Panc1 (cell line): ENCODE measurements at regions not wholly inside any gene's neighbourhood (a gene's known extent, or its start where the extent isn't known, plus 50 kb on each side); places are given as distances from the start of the nearest gene placed in this dataset.

Source experiments
- ATAC-seq: fragments of 200-7000 bp; cut with Tn5 transposase; 2 replicates; pipeline ENCODE4 v1.9.1; 2020; ENCODE audit warnings: mild to moderate bottlenecking, moderate library complexity
- BruUV-seq: library from RNA; stranded (reverse); fragments of 400-500 nt; replicated peaks from 2 replicates; lab custom pipeline; 2021; lab: Mats Ljungman, UMichigan
- CTCF ChIA-PET: fragments of 300-600 bp; sonication (Branson Sonifier 250); formaldehyde crosslinking; loops from one replicate; lab custom pipeline; 2022; ENCODE audit warnings: antibody characterized with exemption; lab: Charles Lee
- POLR2A ChIA-PET: fragments of 300-600 bp; sonication (Branson Sonifier 250); formaldehyde crosslinking; loops from one replicate; lab custom pipeline; 2022; ENCODE audit warnings: antibody characterized with exemption; lab: Charles Lee
- DNase-seq: peaks from one replicate; pipeline ENCODE4 v3.0.0-alpha.2; 2010; ENCODE audit warnings: low read depth, low spot score
- H3K27ac ChIP-seq: 2 replicates; pipeline ENCODE4 v1.5.1; 2011; ENCODE audit warnings: mild to moderate bottlenecking, low read length, inconsistent platforms
- H3K27me3 ChIP-seq: fragments of 200-500 bp; sonication (Bioruptor generic); 2 replicates; pipeline ENCODE4 v1.6.0; 2014; ENCODE audit warnings: low read length, inconsistent platforms; ENCODE audit not compliant: control insufficient read depth, insufficient read depth
- H3K36me3 ChIP-seq: fragments of 200-500 bp; sonication (Bioruptor generic); 2 replicates; pipeline ENCODE4 v1.5.1; 2014; ENCODE audit warnings: inconsistent platforms, mild to moderate bottlenecking, low read length, moderate library complexity; ENCODE audit not compliant: control insufficient read depth, insufficient read depth
- H3K4me1 ChIP-seq: 2 replicates; pipeline ENCODE4 v1.5.1; 2011; ENCODE audit warnings: inconsistent platforms, mild to moderate bottlenecking, low read length, moderate library complexity; ENCODE audit not compliant: control insufficient read depth, insufficient read depth
- H3K4me3 ChIP-seq, 2 experiments: 2 replicates each; pipeline ENCODE4 v1.5.1; 2011 to 2012; ENCODE audit warnings: low read depth in 2 of 2, low read length in 2 of 2, mild to moderate bottlenecking in 2 of 2, inconsistent platforms in 1 of 2, moderate library complexity in 1 of 2
- H3K9me3 ChIP-seq: fragments of 200-500 bp; sonication (Bioruptor generic); 2 replicates; pipeline ENCODE4 v1.5.1; 2014; ENCODE audit warnings: low read depth, mild to moderate bottlenecking, inconsistent platforms, low read length, moderate library complexity; ENCODE audit not compliant: control insufficient read depth, insufficient read depth
- CTCF ChIP-seq: fragments of 450-650 bp; IDR thresholded peaks from 2 replicates; pipeline ENCODE4 v1.5.1; 2017; ENCODE audit warnings: mild to moderate bottlenecking
- POLR2AphosphoS5 ChIP-seq: IDR thresholded peaks from 2 replicates; pipeline ENCODE4 v1.6.1; 2012; ENCODE audit warnings: mild to moderate bottlenecking, low read depth, low read length, moderate library complexity
- REST ChIP-seq, 2 experiments: IDR thresholded peaks; 2 replicates each; pipeline ENCODE4 v1.6.1; 2011 to 2012; ENCODE audit warnings: low read depth in 2 of 2, control low read depth in 1 of 2, low read length in 1 of 2, mild to moderate bottlenecking in 1 of 2, moderate library complexity in 1 of 2; ENCODE audit not compliant: insufficient read depth in 1 of 2
- SIN3A ChIP-seq: IDR thresholded peaks from 2 replicates; pipeline ENCODE4 v1.6.1; 2012; ENCODE audit warnings: low read depth, mild to moderate bottlenecking, low read length, moderate library complexity, borderline replicate concordance; ENCODE audit not compliant: insufficient read depth
- TCF7L2 ChIP-seq: IDR thresholded peaks from 2 replicates; pipeline ENCODE4 v1.6.1; 2011; ENCODE audit warnings: mild to moderate bottlenecking, low read depth, low read length, inconsistent platforms
- in situ Hi-C: cut with HindIII; loops from 2 replicates; pipeline ENCODE4 v1.10.0; 2016; ENCODE audit warnings: low sequenced_read_pairs, low pct_unique_long_range_greater_than_20kb
- intact Hi-C: fragments of 100-400 bp; cut with micrococcal nuclease; formaldehyde crosslinking; loops from one replicate; pipeline ENCODE4 v1.10.0; 2022; ENCODE audit not compliant: unreplicated experiment

GRCh38 chr4:184951668-184952160 lies 66.6 kb upstream of the HELT start:
- Histone ChIP-seq H3K27me3 (peaks cover 8% of the 10 kb centered on the region), H3K4me1 (no peaks in the 10 kb centered on the region), H3K36me3 (no peaks in the 10 kb centered on the region), H3K9me3 (no peaks in the 10 kb centered on the region), H3K27ac (no peak overlapping the region), H3K4me3 (no peak overlapping the region)
- ChIA-PET POLR2A (no interaction called here), CTCF (no interaction called here)
- ATAC-seq (no peak), DNase-seq (no peak)
- no TSS peak for BruUV-seq
- intact Hi-C loops = no loop called here
- TF ChIP-seq REST (IDR thresholded peaks at IDR 0.05; ENCODE audit: insufficient read depth in 1 of 2, low read depth in 2 of 2, low read length in 1 of 2) (no peak), TCF7L2 (no peak), CTCF (no peak), SIN3A (no peak), POLR2AphosphoS5 (no peak)
- in situ Hi-C loops = no loop called here

- H3K4me1 ChIP-seq = no peaks in the 10 kb centered on the region
- no peaks in the 10 kb centered on the region for H3K36me3 ChIP-seq
- peaks cover 6% of the 10 kb centered on the region for H3K27me3 ChIP-seq
- DNase-seq (no peak), ATAC-seq (no peak)
- no peak overlapping the region for H3K27ac ChIP-seq
- TF ChIP-seq SIN3A (no peak), REST (IDR thresholded peaks at IDR 0.05; ENCODE audit: insufficient read depth in 1 of 2, low read depth in 2 of 2, low read length in 1 of 2) (no peak), CTCF (no peak), TCF7L2 (no peak), POLR2AphosphoS5 (no peak)
- H3K4me3 ChIP-seq = no peak overlapping the region
- ChIA-PET POLR2A (no interaction called here), CTCF (no interaction called here)
- in situ Hi-C loops = no loop called here
- no peaks in the 10 kb centered on the region for H3K9me3 ChIP-seq
- intact Hi-C loops = no loop called here
- no TSS peak for BruUV-seq
Measured at GRCh38 chr4:184952522-184952921, 65.8 kb upstream of the HELT start.
